HCT116 (cell line): ENCODE measurements at regions not wholly inside any gene's neighbourhood (a gene's known extent, or its start where the extent isn't known, plus 50 kb on each side); places are given as distances from the start of the nearest gene placed in this dataset.

Experiments used
- ATAC-seq: fragments of 200-7000 bp; cut with Tn5 transposase; 2 replicates; pipeline ENCODE4 v1.9.1; 2020; ENCODE audit warnings: mild to moderate bottlenecking, moderate library complexity
- BruUV-seq: library from RNA; stranded (reverse); fragments of 400-500 nt; replicated peaks from 2 replicates; lab custom pipeline; 2021; lab: Mats Ljungman, UMichigan
- CTCF ChIA-PET: fragments of 300-600 bp; sonication (Branson Sonifier 250); formaldehyde crosslinking; loops from one replicate; lab custom pipeline; 2021; ENCODE audit warnings: antibody characterized with exemption; lab: Charles Lee
- POLR2A ChIA-PET: fragments of 300-600, 350-600 bp; sonication (Branson Sonifier 250); formaldehyde crosslinking; loops from one replicate; lab custom pipeline; 2021; ENCODE audit warnings: antibody characterized with exemption; lab: Charles Lee
- RAD21 ChIA-PET, 2 experiments: fragments of 300-600 bp; sonication (Branson Sonifier 250); formaldehyde crosslinking; loops; one replicate each; lab custom pipeline; 2023; ENCODE audit warnings: low total read pairs in 2 of 2; ENCODE audit not compliant: uncharacterized antibody in 2 of 2, unreplicated experiment in 2 of 2, low non-redundant PET in 1 of 2; lab: Charles Lee
- DNase-seq: peaks from one replicate; pipeline ENCODE4 v3.0.0-alpha.2; 2010; ENCODE audit warnings: low read depth, low spot score
- H2AFZ ChIP-seq: fragments of 200-600 bp; shearing (Covaris generic), sonication (generic); 2 replicates; pipeline ENCODE4 v1.6.1; 2017; ENCODE audit warnings: low read depth, mixed run types, mixed read lengths, antibody characterized with exemption, low read length; ENCODE audit not compliant: poor library complexity, severe bottlenecking
- H3K27ac ChIP-seq: 2 replicates; pipeline ENCODE4 v1.5.1; 2012; ENCODE audit warnings: low read depth, low read length
- H3K27me3 ChIP-seq: fragments of 200-600 bp; sonication (generic); 2 replicates; pipeline ENCODE4 v1.6.1; 2016; ENCODE audit warnings: mixed run types, low read length, mixed read lengths; ENCODE audit not compliant: insufficient read depth
- H3K36me3 ChIP-seq, 2 experiments: fragments of 200-500 bp in 1 of 2; fragments of 200-600 bp in 1 of 2; sonication (Bioruptor generic) in 1 of 2; sonication (generic) in 1 of 2; 2 replicates each; pipeline versions ENCODE4 v1.5.1 to v1.6.1; 2014 to 2016; ENCODE audit warnings: low read length in 2 of 2, inconsistent platforms in 1 of 2, mixed read lengths in 1 of 2, mixed run types in 1 of 2; ENCODE audit not compliant: insufficient read depth in 2 of 2, control insufficient read depth in 1 of 2
- H3K4me1 ChIP-seq, 2 experiments: fragments of 200-600 bp in 1 of 2; sonication (generic) in 1 of 2; 2 replicates each; pipeline versions ENCODE4 v1.5.1 to v1.6.1; 2012 to 2017; ENCODE audit warnings: low read length in 2 of 2, inconsistent platforms in 1 of 2, mild to moderate bottlenecking in 1 of 2, mixed read lengths in 1 of 2, mixed run types in 1 of 2, moderate library complexity in 1 of 2; ENCODE audit not compliant: insufficient read depth in 2 of 2, control insufficient read depth in 1 of 2
- H3K4me2 ChIP-seq: fragments of 200-600 bp; sonication (generic); 2 replicates; pipeline ENCODE4 v1.6.1; 2017; ENCODE audit warnings: mixed run types, low read length, mixed read lengths
- H3K4me3 ChIP-seq, 2 experiments: fragments of 200-600 bp in 1 of 2; sonication (generic) in 1 of 2; replicated peaks in 1 of 2; 2 replicates each; pipeline ENCODE4 v1.5.1; 2011 to 2016; ENCODE audit warnings: low read length in 2 of 2, control low read depth in 1 of 2, low read depth in 1 of 2, mild to moderate bottlenecking in 1 of 2, mixed read lengths in 1 of 2, mixed run types in 1 of 2
- H3K79me2 ChIP-seq: fragments of 200-600 bp; sonication (generic); 2 replicates; pipeline ENCODE4 v1.6.1; 2017; ENCODE audit warnings: mild to moderate bottlenecking, mixed run types, low read length, moderate library complexity, mixed read lengths; ENCODE audit not compliant: insufficient read depth
- H3K9ac ChIP-seq: fragments of 200-600 bp; sonication (generic); 2 replicates; pipeline ENCODE4 v1.6.1; 2016; ENCODE audit warnings: low read length, mixed read lengths
- H3K9me2 ChIP-seq: fragments of 200-600 bp; sonication (generic), shearing (Covaris generic); 2 replicates; pipeline ENCODE4 v1.6.1; 2017; ENCODE audit warnings: mixed run types, mild to moderate bottlenecking, moderate library complexity; ENCODE audit not compliant: insufficient read depth
- H3K9me3 ChIP-seq, 2 experiments: fragments of 200-500 bp in 1 of 2; fragments of 200-600 bp in 1 of 2; sonication (Bioruptor generic) in 1 of 2; sonication (generic) in 1 of 2; 2 replicates each; pipeline ENCODE4 v1.6.1; 2014 to 2017; ENCODE audit warnings: low read length in 2 of 2, mixed read lengths in 2 of 2, inconsistent platforms in 1 of 2, low read depth in 1 of 2, mild to moderate bottlenecking in 1 of 2, mixed run types in 1 of 2, moderate library complexity in 1 of 2; ENCODE audit not compliant: control insufficient read depth in 1 of 2, insufficient read depth in 1 of 2
- H4K20me1 ChIP-seq: fragments of 200-600 bp; sonication (generic), shearing (Covaris generic); 2 replicates; pipeline ENCODE4 v1.6.1; 2017; ENCODE audit warnings: mixed run types, mild to moderate bottlenecking, moderate library complexity; ENCODE audit not compliant: insufficient read depth
- CBX3 ChIP-seq: IDR thresholded peaks from 2 replicates; pipeline ENCODE4 v1.6.1; 2012; ENCODE audit warnings: low read depth
- CEBPB ChIP-seq: IDR thresholded peaks from 2 replicates; pipeline ENCODE4 v1.6.1; 2012; ENCODE audit warnings: low read depth
- EGR1 ChIP-seq: IDR thresholded peaks from 2 replicates; pipeline ENCODE4 v1.6.1; 2012; ENCODE audit warnings: low read depth
- EZH2phosphoT487 ChIP-seq: fragments of 200-600 bp; IDR thresholded peaks from 2 replicates; pipeline ENCODE4 v1.6.1; 2018; ENCODE audit warnings: antibody characterized with exemption, borderline replicate concordance
- POLR2A ChIP-seq: IDR thresholded peaks from 2 replicates; pipeline ENCODE4 v1.7.0; 2011; ENCODE audit warnings: borderline replicate concordance; ENCODE audit not compliant: insufficient read depth, insufficient read length; ENCODE audit errors: extremely low read depth
- POLR2AphosphoS5 ChIP-seq: IDR thresholded peaks from 2 replicates; pipeline ENCODE4 v1.6.1; 2011; ENCODE audit warnings: mild to moderate bottlenecking, low read depth, low read length, moderate library complexity
- SIN3A ChIP-seq: IDR thresholded peaks from 2 replicates; pipeline ENCODE4 v1.6.1; 2012; ENCODE audit warnings: low read depth
- SP1 ChIP-seq: IDR thresholded peaks from 2 replicates; pipeline ENCODE4 v1.6.1; 2012; ENCODE audit warnings: low read depth
- TCF7L2 ChIP-seq: IDR thresholded peaks from 2 replicates; pipeline ENCODE4 v1.7.0; 2011; ENCODE audit warnings: borderline replicate concordance, inconsistent platforms; ENCODE audit not compliant: insufficient read depth, insufficient read length; ENCODE audit errors: extremely low read depth
- YY1 ChIP-seq: IDR thresholded peaks from 2 replicates; pipeline ENCODE4 v1.6.1; 2011; ENCODE audit warnings: low read length, low read depth, moderate library complexity, mild to moderate bottlenecking; ENCODE audit not compliant: insufficient replicate concordance; ENCODE audit errors: extremely low read depth
- ZNF274 ChIP-seq: fragments of 200-500 bp; sonication (Bioruptor generic); IDR thresholded peaks from 2 replicates; pipeline ENCODE4 v1.6.1; 2014; ENCODE audit warnings: mild to moderate bottlenecking, low read depth, low read length, inconsistent platforms
- intact Hi-C: fragments of 100-400 bp; cut with micrococcal nuclease; formaldehyde crosslinking; loops from 2 replicates; pipeline ENCODE4 v1.10.0; 2022
- TF ChIP-seq, protein P1 (sequence below): IDR thresholded peaks from 2 replicates; pipeline ENCODE4 v1.6.1; 2011; ENCODE audit warnings: mild to moderate bottlenecking, low read length, moderate library complexity; ENCODE audit not compliant: insufficient replicate concordance; ENCODE audit errors: extremely low read depth
- TF ChIP-seq, protein P2 (sequence below): IDR thresholded peaks from 2 replicates; pipeline ENCODE4 v1.6.1; 2012; ENCODE audit warnings: low read depth
- TF ChIP-seq, protein P3 (sequence below), 3 experiments: fragments of 200-600 bp in 1 of 3; sonication (generic) in 1 of 3; IDR thresholded peaks in 2 of 3; conservative IDR thresholded peaks in 1 of 3; 2 replicates each; pipeline ENCODE4 v1.5.1; 2012 to 2017; ENCODE audit warnings: low read depth in 2 of 3, low read length in 2 of 3, antibody characterized with exemption in 1 of 3, borderline replicate concordance in 1 of 3, control low read depth in 1 of 3, mild to moderate bottlenecking in 1 of 3, mixed read lengths in 1 of 3, mixed run types in 1 of 3, moderate library complexity in 1 of 3; ENCODE audit not compliant: insufficient read depth in 1 of 3
- TF ChIP-seq, protein P4 (sequence below): IDR thresholded peaks from 2 replicates; pipeline ENCODE4 v1.6.1; 2012

DNA sequence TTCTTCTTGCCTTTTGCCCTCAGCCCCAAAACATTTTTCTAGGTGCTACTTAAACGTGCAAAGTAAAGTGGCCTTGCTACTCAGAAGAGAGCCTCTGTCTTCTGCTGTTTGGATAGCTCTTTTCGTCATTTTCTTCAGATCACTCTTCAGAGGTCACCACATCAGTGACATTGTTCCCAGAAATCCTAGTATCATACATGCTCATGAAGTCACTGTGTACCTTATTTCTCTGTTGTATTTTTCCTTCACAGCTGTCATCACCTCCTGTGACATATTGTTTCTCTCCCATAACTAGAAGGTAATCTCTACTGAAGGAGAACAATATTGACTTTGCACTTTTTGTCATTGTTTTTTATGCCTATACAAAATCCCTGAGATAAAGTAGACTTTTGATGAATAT is 237.0 kb upstream of the CDH18 start (continued):
- TF ChIP-seq, protein P1, sequence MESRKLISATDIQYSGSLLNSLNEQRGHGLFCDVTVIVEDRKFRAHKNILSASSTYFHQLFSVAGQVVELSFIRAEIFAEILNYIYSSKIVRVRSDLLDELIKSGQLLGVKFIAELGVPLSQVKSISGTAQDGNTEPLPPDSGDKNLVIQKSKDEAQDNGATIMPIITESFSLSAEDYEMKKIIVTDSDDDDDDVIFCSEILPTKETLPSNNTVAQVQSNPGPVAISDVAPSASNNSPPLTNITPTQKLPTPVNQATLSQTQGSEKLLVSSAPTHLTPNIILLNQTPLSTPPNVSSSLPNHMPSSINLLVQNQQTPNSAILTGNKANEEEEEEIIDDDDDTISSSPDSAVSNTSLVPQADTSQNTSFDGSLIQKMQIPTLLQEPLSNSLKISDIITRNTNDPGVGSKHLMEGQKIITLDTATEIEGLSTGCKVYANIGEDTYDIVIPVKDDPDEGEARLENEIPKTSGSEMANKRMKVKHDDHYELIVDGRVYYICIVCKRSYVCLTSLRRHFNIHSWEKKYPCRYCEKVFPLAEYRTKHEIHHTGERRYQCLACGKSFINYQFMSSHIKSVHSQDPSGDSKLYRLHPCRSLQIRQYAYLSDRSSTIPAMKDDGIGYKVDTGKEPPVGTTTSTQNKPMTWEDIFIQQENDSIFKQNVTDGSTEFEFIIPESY, result no peak

DNA sequence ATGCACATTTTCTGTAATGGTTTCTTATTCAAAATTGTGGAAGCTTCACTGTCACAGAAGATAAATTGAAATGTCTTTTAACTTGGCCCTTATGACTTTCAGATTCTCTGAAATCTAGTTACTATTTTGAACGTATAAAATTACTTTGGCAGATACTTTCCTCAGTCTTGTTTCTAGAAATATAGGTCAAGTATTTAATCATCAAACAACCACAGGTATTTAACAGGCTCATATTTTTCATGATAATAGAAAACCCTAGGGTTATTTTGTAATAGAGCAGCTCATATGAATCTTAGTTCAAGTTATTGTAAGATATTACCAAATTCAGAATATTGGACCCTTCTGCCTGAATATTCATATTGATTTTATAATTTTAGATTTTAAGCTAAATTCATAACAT is 236.0 kb upstream of the CDH18 start:
- DNase-seq, result no peak
- ChIA-PET RAD21 (no interaction called here), POLR2A (no interaction called here), CTCF (no interaction called here)
- H2AFZ ChIP-seq, result no peak overlapping the region
- H3K9ac ChIP-seq, result no peak overlapping the region
- no peaks in the 10 kb centered on the region for H3K27me3 ChIP-seq
- H3K27ac ChIP-seq, result no peak overlapping the region
- H4K20me1 ChIP-seq, result no peaks in the 10 kb centered on the region; the same call in 1 of the 2 replicates
- no TSS peak for BruUV-seq
- peaks cover 3 to 6% of the 10 kb centered on the region in 2 experiments; a peak in 2 of 4 replicates for H3K9me3 ChIP-seq
- no peaks in the 10 kb centered on the region for H3K9me2 ChIP-seq
- H3K79me2 ChIP-seq, result no peaks in the 10 kb centered on the region
- H3K4me1 ChIP-seq, result no peaks in the 10 kb centered on the region
- ATAC-seq, result no peak
- H3K36me3 ChIP-seq, result no peaks in the 10 kb centered on the region
- no peak overlapping the region for H3K4me2 ChIP-seq
- intact Hi-C loops, result no loop called here
- H3K4me3 ChIP-seq, result no peak overlapping the region
- no peak for TF ChIP-seq EZH2phosphoT487
- no peak for TF ChIP-seq ZNF274
- TF ChIP-seq EGR1, result no peak
- TF ChIP-seq SIN3A, result no peak
- no peak for TF ChIP-seq POLR2AphosphoS5
- no peak for TF ChIP-seq SP1
- TF ChIP-seq TCF7L2, result no peak
- TF ChIP-seq YY1, result no peak
- TF ChIP-seq CBX3, result no peak
- TF ChIP-seq CEBPB, result no peak
- TF ChIP-seq, protein P1, result no peak
- TF ChIP-seq, protein P2, sequence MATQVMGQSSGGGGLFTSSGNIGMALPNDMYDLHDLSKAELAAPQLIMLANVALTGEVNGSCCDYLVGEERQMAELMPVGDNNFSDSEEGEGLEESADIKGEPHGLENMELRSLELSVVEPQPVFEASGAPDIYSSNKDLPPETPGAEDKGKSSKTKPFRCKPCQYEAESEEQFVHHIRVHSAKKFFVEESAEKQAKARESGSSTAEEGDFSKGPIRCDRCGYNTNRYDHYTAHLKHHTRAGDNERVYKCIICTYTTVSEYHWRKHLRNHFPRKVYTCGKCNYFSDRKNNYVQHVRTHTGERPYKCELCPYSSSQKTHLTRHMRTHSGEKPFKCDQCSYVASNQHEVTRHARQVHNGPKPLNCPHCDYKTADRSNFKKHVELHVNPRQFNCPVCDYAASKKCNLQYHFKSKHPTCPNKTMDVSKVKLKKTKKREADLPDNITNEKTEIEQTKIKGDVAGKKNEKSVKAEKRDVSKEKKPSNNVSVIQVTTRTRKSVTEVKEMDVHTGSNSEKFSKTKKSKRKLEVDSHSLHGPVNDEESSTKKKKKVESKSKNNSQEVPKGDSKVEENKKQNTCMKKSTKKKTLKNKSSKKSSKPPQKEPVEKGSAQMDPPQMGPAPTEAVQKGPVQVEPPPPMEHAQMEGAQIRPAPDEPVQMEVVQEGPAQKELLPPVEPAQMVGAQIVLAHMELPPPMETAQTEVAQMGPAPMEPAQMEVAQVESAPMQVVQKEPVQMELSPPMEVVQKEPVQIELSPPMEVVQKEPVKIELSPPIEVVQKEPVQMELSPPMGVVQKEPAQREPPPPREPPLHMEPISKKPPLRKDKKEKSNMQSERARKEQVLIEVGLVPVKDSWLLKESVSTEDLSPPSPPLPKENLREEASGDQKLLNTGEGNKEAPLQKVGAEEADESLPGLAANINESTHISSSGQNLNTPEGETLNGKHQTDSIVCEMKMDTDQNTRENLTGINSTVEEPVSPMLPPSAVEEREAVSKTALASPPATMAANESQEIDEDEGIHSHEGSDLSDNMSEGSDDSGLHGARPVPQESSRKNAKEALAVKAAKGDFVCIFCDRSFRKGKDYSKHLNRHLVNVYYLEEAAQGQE, result no peak
- TF ChIP-seq POLR2A, result no peak
- TF ChIP-seq, protein P3, sequence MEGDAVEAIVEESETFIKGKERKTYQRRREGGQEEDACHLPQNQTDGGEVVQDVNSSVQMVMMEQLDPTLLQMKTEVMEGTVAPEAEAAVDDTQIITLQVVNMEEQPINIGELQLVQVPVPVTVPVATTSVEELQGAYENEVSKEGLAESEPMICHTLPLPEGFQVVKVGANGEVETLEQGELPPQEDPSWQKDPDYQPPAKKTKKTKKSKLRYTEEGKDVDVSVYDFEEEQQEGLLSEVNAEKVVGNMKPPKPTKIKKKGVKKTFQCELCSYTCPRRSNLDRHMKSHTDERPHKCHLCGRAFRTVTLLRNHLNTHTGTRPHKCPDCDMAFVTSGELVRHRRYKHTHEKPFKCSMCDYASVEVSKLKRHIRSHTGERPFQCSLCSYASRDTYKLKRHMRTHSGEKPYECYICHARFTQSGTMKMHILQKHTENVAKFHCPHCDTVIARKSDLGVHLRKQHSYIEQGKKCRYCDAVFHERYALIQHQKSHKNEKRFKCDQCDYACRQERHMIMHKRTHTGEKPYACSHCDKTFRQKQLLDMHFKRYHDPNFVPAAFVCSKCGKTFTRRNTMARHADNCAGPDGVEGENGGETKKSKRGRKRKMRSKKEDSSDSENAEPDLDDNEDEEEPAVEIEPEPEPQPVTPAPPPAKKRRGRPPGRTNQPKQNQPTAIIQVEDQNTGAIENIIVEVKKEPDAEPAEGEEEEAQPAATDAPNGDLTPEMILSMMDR (IDR thresholded peaks at IDR 0.05 in 2 of 3, conservative IDR thresholded peaks at IDR 0.05 in 1 of 3; ENCODE audit: borderline replicate concordance in 1 of 3, insufficient read depth in 1 of 3, low read depth in 2 of 3, low read length in 2 of 3), result no peak
- TF ChIP-seq, protein P4, sequence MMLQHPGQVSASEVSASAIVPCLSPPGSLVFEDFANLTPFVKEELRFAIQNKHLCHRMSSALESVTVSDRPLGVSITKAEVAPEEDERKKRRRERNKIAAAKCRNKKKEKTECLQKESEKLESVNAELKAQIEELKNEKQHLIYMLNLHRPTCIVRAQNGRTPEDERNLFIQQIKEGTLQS, result no peak
